ENCODE measurements at regions not wholly inside any gene's neighbourhood (a gene's known extent, or its start where the extent isn't known, plus 50 kb on each side); places are given as distances from the start of the nearest gene placed in this dataset.

- H3K9me3 ChIP-seq (ENCODE audit: control insufficient read depth in 1 of 2, low read length in 2 of 2), result no peaks in the 10 kb centered on the region
- peaks cover 0 to 21% of the 10 kb centered on the region in 2 donors for H3K4me1 ChIP-seq (ENCODE audit: control insufficient read depth in 1 of 2, insufficient read depth in 2 of 2, low read length in 2 of 2)
- no peaks in the 10 kb centered on the region for H3K36me3 ChIP-seq (ENCODE audit: control insufficient read depth in 1 of 2, insufficient read depth in 2 of 2, low read length in 2 of 2)
- H3K27me3 ChIP-seq (ENCODE audit: low read depth, low read length), result no peaks in the 10 kb centered on the region
- no peak overlapping the region for H3K4me3 ChIP-seq (ENCODE audit: low read depth in 1 of 2, low read length in 2 of 2)
- no peak overlapping the region for H3K27ac ChIP-seq (ENCODE audit: low read length)
Measured at GRCh38 chr5:123783421-123783820, 271.4 kb downstream of the CSNK1G3 start.

DNA sequence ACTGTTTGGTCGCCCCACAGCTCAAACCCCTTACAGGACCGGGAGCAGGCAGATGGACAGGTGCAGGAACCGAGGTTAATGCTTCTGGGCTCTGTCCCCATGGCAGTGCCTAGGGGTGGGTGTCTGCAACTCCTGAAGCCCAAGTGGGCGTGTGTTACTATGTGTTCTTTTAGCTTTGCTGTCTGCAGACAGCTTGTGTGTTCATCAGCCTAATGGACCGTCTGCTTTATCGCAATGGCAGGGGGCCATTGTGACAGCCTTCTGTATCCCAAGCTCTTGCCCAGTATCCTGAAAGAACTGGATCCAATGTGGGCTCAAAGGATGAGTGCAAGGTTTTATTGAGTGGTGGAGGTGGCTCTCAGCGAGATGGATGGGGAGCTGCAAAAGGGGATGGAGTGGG is 266.7 kb downstream of the CSNK1G3 start:
- no peaks in the 10 kb centered on the region for H3K27me3 ChIP-seq (ENCODE audit: low read depth, low read length)
- no peaks in the 10 kb centered on the region for H3K36me3 ChIP-seq (ENCODE audit: control insufficient read depth in 1 of 2, insufficient read depth in 2 of 2, low read length in 2 of 2)
- no peak overlapping the region for H3K4me3 ChIP-seq (ENCODE audit: low read depth in 1 of 2, low read length in 2 of 2)
- no peak overlapping the region for H3K27ac ChIP-seq (ENCODE audit: low read length)
- no peaks in the 10 kb centered on the region for H3K4me1 ChIP-seq (ENCODE audit: control insufficient read depth in 1 of 2, insufficient read depth in 2 of 2, low read length in 2 of 2)
- no peaks in the 10 kb centered on the region for H3K9me3 ChIP-seq (ENCODE audit: control insufficient read depth in 1 of 2, low read length in 2 of 2)

- H3K36me3 ChIP-seq (ENCODE audit: control insufficient read depth in 1 of 2, insufficient read depth in 2 of 2, low read length in 2 of 2), result no peaks in the 10 kb centered on the region
- H3K4me1 ChIP-seq (ENCODE audit: control insufficient read depth in 1 of 2, insufficient read depth in 2 of 2, low read length in 2 of 2), result no peaks in the 10 kb centered on the region
- no peak overlapping the region for H3K27ac ChIP-seq (ENCODE audit: low read length)
- no peak overlapping the region for H3K4me3 ChIP-seq (ENCODE audit: low read depth in 1 of 2, low read length in 2 of 2)
- no peaks in the 10 kb centered on the region for H3K27me3 ChIP-seq (ENCODE audit: low read depth, low read length)
- H3K9me3 ChIP-seq (ENCODE audit: control insufficient read depth in 1 of 2, low read length in 2 of 2), result peaks cover 0 to 4% of the 10 kb centered on the region in 2 donors
Measured at GRCh38 chr5:123776761-123777160, 264.8 kb downstream of the CSNK1G3 start.

DNA sequence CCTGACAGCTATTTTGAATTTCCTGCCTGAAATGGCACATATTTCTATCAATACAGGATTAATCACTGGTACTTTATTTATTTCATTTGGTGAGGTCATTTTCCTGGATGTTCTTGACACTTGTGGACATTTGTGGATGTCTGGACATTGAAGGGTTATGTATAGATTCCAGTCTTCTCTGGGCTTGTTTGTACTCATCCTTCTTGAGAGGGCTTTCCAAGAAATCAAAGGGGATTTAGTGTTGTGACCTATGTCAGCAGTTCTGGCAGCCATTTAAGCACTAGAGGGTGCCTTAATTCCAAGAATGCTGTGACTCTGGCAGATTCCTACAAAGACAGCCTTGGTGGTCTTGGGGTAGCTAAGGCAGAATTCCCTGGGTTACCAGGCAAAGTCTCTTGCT is 259.7 kb downstream of the CSNK1G3 start:
- Histone ChIP-seq H3K4me3 (ENCODE audit: low read depth in 1 of 2, low read length in 2 of 2) (no peak overlapping the region), H3K4me1 (ENCODE audit: control insufficient read depth in 1 of 2, insufficient read depth in 2 of 2, low read length in 2 of 2) (no peaks in the 10 kb centered on the region), H3K9me3 (ENCODE audit: control insufficient read depth in 1 of 2, low read length in 2 of 2) (peaks cover 6 to 9% of the 10 kb centered on the region in 2 donors), H3K27ac (ENCODE audit: low read length) (no peak overlapping the region), H3K36me3 (ENCODE audit: control insufficient read depth in 1 of 2, insufficient read depth in 2 of 2, low read length in 2 of 2) (no peaks in the 10 kb centered on the region), H3K27me3 (ENCODE audit: low read depth, low read length) (no peaks in the 10 kb centered on the region)

DNA sequence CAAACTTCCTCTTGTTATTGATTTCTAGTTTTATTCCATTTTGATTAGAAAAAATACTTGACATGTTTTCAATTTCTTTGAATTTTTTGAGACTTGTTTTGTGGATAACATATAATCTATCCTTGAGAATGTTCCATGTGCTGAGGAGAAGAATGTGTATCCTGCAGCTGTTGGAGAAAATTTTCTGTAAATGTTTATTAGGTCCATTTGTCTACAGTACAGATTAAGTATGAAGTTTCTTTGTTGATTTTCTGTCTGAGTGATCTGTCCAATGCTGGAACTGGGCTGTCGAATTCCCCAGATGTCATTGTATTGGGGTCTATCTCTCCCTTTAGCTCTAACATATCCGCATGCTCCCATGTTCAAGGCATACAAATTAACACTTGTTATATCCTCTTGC is 251.2 kb downstream of the CSNK1G3 start:
- Histone ChIP-seq H3K27me3 (ENCODE audit: low read depth, low read length) (no peaks in the 10 kb centered on the region), H3K4me1 (ENCODE audit: control insufficient read depth in 1 of 2, insufficient read depth in 2 of 2, low read length in 2 of 2) (no peaks in the 10 kb centered on the region), H3K4me3 (ENCODE audit: low read depth in 1 of 2, low read length in 2 of 2) (no peak overlapping the region), H3K27ac (ENCODE audit: low read length) (no peak overlapping the region), H3K36me3 (ENCODE audit: control insufficient read depth in 1 of 2, insufficient read depth in 2 of 2, low read length in 2 of 2) (no peaks in the 10 kb centered on the region), H3K9me3 (ENCODE audit: control insufficient read depth in 1 of 2, low read length in 2 of 2) (peaks cover 0 to 3% of the 10 kb centered on the region in 2 donors)

DNA sequence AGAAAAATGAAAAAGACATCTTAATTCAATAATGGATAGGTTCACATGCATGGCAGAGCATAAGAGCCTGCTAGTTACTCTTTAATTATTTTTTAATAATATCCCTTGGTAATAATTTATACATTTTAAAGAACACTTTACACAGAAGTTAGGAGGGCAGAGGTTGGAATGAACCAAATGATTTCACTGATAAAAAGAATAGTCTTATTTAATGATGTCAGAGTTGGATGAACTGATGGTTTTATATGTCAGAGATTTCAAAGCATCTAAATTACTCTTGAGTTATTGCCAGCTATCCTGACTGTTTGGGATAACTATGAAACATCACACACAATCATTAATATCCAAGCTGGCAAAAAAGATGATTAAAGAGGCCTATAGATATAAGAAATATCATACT is 244.8 kb downstream of the CSNK1G3 start:
- H3K36me3 ChIP-seq (ENCODE audit: control insufficient read depth in 1 of 2, insufficient read depth in 2 of 2, low read length in 2 of 2), result no peaks in the 10 kb centered on the region
- peaks cover 0 to 16% of the 10 kb centered on the region in 2 donors for H3K4me1 ChIP-seq (ENCODE audit: control insufficient read depth in 1 of 2, insufficient read depth in 2 of 2, low read length in 2 of 2)
- H3K27ac ChIP-seq (ENCODE audit: low read length), result no peak overlapping the region
- H3K4me3 ChIP-seq (ENCODE audit: low read depth in 1 of 2, low read length in 2 of 2), result no peak overlapping the region
- no peaks in the 10 kb centered on the region for H3K27me3 ChIP-seq (ENCODE audit: low read depth, low read length)
- no peaks in the 10 kb centered on the region for H3K9me3 ChIP-seq (ENCODE audit: control insufficient read depth in 1 of 2, low read length in 2 of 2)

DNA sequence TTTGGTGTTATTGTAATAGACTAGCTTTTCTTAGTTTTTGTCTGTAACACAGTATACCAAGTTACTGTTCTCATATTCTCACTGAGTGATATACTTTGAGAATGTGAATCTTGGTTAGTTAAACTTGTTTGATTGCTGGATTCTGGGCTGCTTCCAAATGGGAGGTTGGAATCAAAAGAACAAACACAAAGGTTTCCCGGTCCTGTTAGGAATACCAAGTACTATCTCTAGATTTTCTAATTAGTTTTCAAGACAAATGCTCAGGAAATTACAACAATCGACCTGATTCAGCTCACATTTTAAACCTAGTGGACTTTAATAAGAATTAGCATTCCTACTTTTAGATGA is 244.3 kb downstream of the CSNK1G3 start:
- Histone ChIP-seq H3K36me3 (ENCODE audit: control insufficient read depth in 1 of 2, insufficient read depth in 2 of 2, low read length in 2 of 2) (no peaks in the 10 kb centered on the region), H3K9me3 (ENCODE audit: control insufficient read depth in 1 of 2, low read length in 2 of 2) (no peaks in the 10 kb centered on the region), H3K4me1 (ENCODE audit: control insufficient read depth in 1 of 2, insufficient read depth in 2 of 2, low read length in 2 of 2) (peaks cover 0 to 16% of the 10 kb centered on the region in 2 donors), H3K4me3 (ENCODE audit: low read depth in 1 of 2, low read length in 2 of 2) (no peak overlapping the region), H3K27ac (ENCODE audit: low read length) (peak overlapping the region; percentile 27), H3K27me3 (ENCODE audit: low read depth, low read length) (no peaks in the 10 kb centered on the region)

- H3K27ac ChIP-seq (ENCODE audit: low read length), result peak overlapping the region; percentile 27
- peaks cover 0 to 16% of the 10 kb centered on the region in 2 donors for H3K4me1 ChIP-seq (ENCODE audit: control insufficient read depth in 1 of 2, insufficient read depth in 2 of 2, low read length in 2 of 2)
- no peaks in the 10 kb centered on the region for H3K27me3 ChIP-seq (ENCODE audit: low read depth, low read length)
- no peaks in the 10 kb centered on the region for H3K9me3 ChIP-seq (ENCODE audit: control insufficient read depth in 1 of 2, low read length in 2 of 2)
- no peaks in the 10 kb centered on the region for H3K36me3 ChIP-seq (ENCODE audit: control insufficient read depth in 1 of 2, insufficient read depth in 2 of 2, low read length in 2 of 2)
- no peak overlapping the region for H3K4me3 ChIP-seq (ENCODE audit: low read depth in 1 of 2, low read length in 2 of 2)
Measured at GRCh38 chr5:123755653-123756317, 243.8 kb downstream of the CSNK1G3 start.

- peaks cover 0 to 16% of the 10 kb centered on the region in 2 donors for H3K4me1 ChIP-seq (ENCODE audit: control insufficient read depth in 1 of 2, insufficient read depth in 2 of 2, low read length in 2 of 2)
- no peaks in the 10 kb centered on the region for H3K9me3 ChIP-seq (ENCODE audit: control insufficient read depth in 1 of 2, low read length in 2 of 2)
- no peak overlapping the region for H3K4me3 ChIP-seq (ENCODE audit: low read depth in 1 of 2, low read length in 2 of 2)
- H3K27me3 ChIP-seq (ENCODE audit: low read depth, low read length), result no peaks in the 10 kb centered on the region
- H3K36me3 ChIP-seq (ENCODE audit: control insufficient read depth in 1 of 2, insufficient read depth in 2 of 2, low read length in 2 of 2), result no peaks in the 10 kb centered on the region
- H3K27ac ChIP-seq (ENCODE audit: low read length), result no peak overlapping the region
Measured at GRCh38 chr5:123754908-123755307, 242.9 kb downstream of the CSNK1G3 start.

DNA sequence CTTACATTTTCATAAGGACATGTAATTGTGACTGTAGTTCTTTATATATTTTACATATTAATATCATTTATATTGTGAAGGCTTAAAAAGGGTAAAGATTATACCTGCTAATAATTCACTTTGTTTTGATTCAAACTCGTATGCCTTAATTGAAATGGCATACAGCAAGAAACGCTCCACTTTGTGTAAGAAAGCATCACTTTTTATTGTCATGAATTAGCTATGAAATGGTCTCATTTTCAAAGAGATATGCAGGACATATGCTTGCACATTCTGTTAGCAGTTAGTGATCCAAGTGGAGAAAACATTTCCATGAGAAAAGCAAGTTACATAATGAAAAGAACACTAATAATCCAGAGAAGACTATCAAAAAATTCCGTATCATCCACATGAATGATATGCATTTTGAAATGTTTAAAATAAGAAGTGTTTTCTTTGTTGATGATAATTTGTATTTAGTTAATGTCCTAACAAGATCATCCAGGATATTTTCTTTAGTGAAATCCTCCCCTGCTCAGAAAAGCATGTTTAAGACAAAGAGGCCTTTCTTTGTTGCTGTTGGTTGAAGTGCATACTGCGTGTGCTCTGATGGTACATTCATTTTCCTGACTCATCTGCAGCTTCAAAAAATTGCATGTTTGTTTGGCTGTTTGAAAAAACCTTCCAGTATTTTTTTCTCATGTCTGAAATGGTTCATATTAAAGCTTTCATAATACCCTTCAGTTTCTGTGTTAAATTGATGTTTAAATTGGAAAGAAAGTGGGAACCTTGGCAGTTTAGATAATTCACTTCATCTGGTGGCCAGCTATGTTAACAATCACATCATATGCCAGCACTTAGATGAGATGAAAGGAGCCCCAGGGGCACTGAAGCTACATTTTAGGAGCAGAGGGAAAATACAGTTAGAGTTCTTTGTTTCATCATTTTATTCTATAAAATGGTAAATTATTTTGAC is 242.2 kb downstream of the CSNK1G3 start:
- H3K4me1 ChIP-seq (ENCODE audit: control insufficient read depth in 1 of 2, insufficient read depth in 2 of 2, low read length in 2 of 2), result peaks cover 0 to 16% of the 10 kb centered on the region in 2 donors
- H3K9me3 ChIP-seq (ENCODE audit: control insufficient read depth in 1 of 2, low read length in 2 of 2), result no peaks in the 10 kb centered on the region
- H3K36me3 ChIP-seq (ENCODE audit: control insufficient read depth in 1 of 2, insufficient read depth in 2 of 2, low read length in 2 of 2), result no peaks in the 10 kb centered on the region
- H3K27me3 ChIP-seq (ENCODE audit: low read depth, low read length), result no peaks in the 10 kb centered on the region
- H3K27ac ChIP-seq (ENCODE audit: low read length), result no peak overlapping the region
- no peak overlapping the region for H3K4me3 ChIP-seq (ENCODE audit: low read depth in 1 of 2, low read length in 2 of 2)

- H3K9me3 ChIP-seq (ENCODE audit: control insufficient read depth in 1 of 2, low read length in 2 of 2), result no peaks in the 10 kb centered on the region
- H3K4me3 ChIP-seq (ENCODE audit: low read depth in 1 of 2, low read length in 2 of 2), result no peak overlapping the region
- H3K27ac ChIP-seq (ENCODE audit: low read length), result no peak overlapping the region
- peaks cover 0 to 16% of the 10 kb centered on the region in 2 donors for H3K4me1 ChIP-seq (ENCODE audit: control insufficient read depth in 1 of 2, insufficient read depth in 2 of 2, low read length in 2 of 2)
- H3K27me3 ChIP-seq (ENCODE audit: low read depth, low read length), result no peaks in the 10 kb centered on the region
- H3K36me3 ChIP-seq (ENCODE audit: control insufficient read depth in 1 of 2, insufficient read depth in 2 of 2, low read length in 2 of 2), result no peaks in the 10 kb centered on the region
Measured at GRCh38 chr5:123753180-123753936, 241.4 kb downstream of the CSNK1G3 start.
